HG02610 (cell line): ENCODE measurements at regions not wholly inside any gene's neighbourhood (a gene's known extent, or its start where the extent isn't known, plus 50 kb on each side); places are given as distances from the start of the nearest gene placed in this dataset.
A peak's percentile ranks its signal among the peaks of the same experiment; 100 is the strongest.
"Not testable (repeated sequence)": the region's sequence is repeated elsewhere in the genome, so short reads cannot be mapped to it uniquely, and the experiment has no call there.

Experiments
- ATAC-seq: cut with Tn5 transposase; IDR thresholded peaks from one replicate; pipeline ENCODE4 v1.9.1; 2021; ENCODE audit warnings: mild to moderate bottlenecking, moderate library complexity; ENCODE audit not compliant: unreplicated experiment

DNA sequence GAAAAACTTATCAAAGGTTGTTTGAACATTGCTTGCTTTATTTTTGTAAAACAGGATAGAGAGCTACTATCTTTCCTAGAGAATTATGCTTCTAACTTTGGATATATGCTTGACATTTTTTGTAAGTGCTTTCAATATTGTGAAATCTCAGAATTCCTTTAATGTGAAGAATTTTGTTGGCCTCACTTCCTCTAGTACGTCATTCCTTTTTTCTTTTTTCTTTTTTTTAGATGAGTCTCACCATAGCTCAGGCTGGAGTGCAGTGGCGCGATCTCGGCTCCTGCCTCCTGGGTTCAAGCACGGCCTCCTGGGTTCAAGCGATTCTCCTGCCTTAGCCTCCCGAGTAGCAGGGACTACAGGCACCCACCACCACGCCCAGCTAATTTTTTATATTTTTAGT, 668.1 kb downstream of the RFPL4B start:
- ATAC-seq, result no peak

GRCh38 chr6:113017353-113017752, 670.2 kb downstream of the RFPL4B start:
- no peak for ATAC-seq

- peak; percentile 26 for ATAC-seq
Observed at GRCh38 chr6:113018351-113019151, 671.4 kb downstream of the RFPL4B start.

- peak; percentile 66 for ATAC-seq
Observed at GRCh38 chr6:113019176-113019575, 672.0 kb downstream of the RFPL4B start.

GRCh38 chr6:113027780-113028179, 680.6 kb downstream of the RFPL4B start:
- ATAC-seq, result no peak

- not testable (repeated sequence) for ATAC-seq
Observed at GRCh38 chr6:113029161-113029560, 682.0 kb downstream of the RFPL4B start.

GRCh38 chr6:113031591-113032238, 684.6 kb downstream of the RFPL4B start:
- ATAC-seq, result no peak

DNA sequence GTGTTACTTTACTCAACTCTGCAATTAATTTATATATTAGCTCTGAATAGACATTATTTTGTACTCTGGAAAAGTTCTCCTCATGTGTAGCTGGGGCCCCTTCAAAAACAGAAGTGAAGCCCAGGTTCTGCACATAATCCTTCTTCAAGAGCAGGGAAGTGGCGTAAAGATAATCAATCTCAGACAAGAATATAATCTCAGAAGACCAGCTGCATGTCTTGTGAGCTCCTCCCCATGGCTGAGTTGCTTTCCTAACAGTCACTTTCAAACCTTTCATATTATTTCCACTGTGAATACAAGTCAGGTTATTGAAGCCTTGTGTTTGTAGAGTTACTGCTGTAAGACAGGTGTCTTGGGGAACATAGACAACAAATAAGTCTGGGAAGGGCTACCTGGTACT, 691.9 kb downstream of the RFPL4B start:
- ATAC-seq, result no peak

DNA sequence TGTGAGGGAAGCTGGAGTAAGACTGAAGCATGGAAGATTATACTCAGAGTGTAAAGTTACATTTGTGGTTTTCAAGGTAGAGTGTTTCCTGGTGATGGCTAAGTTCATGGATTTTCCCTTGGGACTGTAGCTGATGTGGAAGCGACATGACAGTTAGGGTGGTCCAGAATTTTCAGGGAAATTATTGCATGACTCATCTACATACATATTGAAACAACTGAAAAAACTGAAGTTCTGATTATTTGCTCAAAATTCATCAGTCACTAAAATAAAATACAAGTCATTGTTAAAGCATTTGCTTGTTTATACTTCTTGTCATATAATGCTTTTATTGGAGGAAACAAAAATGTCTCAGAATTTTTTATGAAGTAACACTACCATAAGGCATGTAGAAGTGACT, 700.0 kb downstream of the RFPL4B start:
- ATAC-seq, result no peak

DNA sequence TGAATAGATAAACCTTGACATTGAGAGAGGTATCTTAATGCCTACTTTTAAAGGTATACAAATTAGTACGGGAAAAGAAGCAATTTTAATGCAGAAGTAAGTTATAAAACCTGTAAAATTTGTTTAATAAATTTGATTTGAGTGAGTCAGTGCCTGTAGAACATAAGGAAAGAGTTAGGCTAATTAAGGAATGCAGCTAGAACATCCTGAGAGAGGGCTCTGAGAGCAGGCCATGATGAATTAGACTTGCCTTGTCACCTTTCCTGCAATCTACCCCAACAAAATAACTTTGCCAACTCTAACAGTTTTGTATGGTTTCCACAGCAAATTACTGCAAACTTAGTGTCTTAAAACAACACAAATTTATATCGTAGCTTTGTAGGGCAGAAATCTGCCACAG, 700.8 kb downstream of the RFPL4B start:
- ATAC-seq, result no peak

GRCh38 chr6:113048741-113049140, 701.6 kb downstream of the RFPL4B start:
- ATAC-seq, result no peak

GRCh38 chr6:113049190-113049589, 702.1 kb downstream of the RFPL4B start:
- ATAC-seq, result no peak

- ATAC-seq, result no peak
Observed at GRCh38 chr6:113050010-113050858, 703.1 kb downstream of the RFPL4B start.

DNA sequence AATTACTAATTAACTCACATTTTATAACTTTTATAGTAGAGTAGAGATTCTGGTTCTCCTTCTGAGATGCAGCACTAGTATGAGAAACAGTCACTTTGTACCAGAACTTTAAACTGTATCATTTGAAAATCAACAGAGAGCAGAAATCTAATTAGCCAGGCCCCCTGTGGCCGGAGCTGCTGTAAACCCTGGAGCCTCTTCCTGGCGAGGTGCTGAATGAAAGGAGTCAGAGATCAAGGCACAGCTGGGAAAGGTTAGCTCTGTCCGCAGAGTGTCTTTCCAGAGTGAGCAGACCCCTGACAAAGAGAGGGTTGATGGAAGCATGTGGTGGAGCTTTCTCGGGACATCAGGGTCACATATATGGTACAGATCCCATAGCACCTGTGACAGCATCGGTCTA, 703.8 kb downstream of the RFPL4B start:
- no peak for ATAC-seq

- ATAC-seq, result no peak
Observed at GRCh38 chr6:113052506-113052905, 705.4 kb downstream of the RFPL4B start.

DNA sequence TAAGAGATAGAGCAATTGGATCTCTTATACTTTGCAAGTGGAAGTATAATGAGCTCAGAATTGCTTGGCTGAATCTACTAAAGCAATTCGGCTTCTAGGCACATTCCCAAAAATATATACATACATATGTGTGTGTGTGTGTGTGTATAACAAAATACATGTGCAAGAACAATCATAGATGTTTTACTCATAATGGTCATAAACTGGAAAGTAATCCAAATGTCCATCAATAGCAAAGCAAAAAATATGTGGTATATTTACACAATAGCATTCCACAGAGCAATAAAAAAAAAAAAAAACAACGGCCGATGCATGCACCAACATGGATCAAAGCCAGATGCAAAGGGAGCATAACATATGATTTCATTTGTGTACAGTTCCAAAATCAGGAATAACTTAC, 707.9 kb downstream of the RFPL4B start:
- ATAC-seq, result no peak

DNA sequence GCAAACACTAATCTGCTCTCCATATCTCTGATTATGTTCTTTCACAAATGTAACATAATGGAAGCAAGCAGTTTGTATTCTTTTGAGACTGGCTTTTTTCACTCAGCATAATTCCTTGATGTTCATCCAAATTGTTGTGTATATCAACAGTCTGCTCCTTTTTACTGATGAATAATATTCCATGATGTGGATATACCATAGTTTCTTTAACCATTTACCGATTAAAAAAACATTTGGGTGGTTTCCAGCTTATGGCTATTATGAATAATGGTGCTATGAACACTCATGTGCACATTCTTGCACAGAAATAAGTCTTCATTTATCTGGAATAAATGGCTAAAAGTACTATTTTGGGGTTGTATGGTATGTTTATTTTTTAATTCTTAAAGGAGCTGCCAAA, 708.9 kb downstream of the RFPL4B start:
- ATAC-seq, result no peak

GRCh38 chr6:113057567-113058053, 710.5 kb downstream of the RFPL4B start:
- no peak for ATAC-seq

GRCh38 chr6:113060664-113061063, 713.5 kb downstream of the RFPL4B start:
- ATAC-seq, result peak; percentile 73

DNA sequence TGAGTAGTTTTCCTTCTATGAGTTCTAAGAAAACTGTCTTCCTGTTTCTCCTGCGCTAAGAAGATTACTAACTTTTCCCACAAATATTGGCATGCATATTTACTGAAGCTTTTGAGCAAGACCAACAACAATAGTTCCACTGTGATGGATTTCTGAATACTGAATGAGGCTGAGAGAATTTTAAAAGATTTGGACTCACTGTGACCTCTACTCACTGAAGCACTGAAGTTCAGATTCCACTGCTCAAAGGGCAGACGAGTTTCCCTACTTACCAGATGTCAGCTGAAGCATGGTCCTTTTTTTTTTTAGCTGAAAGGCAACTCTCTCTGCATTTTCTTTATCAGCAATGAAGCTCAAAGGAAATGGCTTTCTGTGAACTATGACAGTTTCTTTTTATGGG, 718.5 kb downstream of the RFPL4B start:
- no peak for ATAC-seq

- ATAC-seq, result no peak
Observed at GRCh38 chr6:113067612-113068275, 720.6 kb downstream of the RFPL4B start.
